Nephron progenitor cell (in vitro differentiated cells): ENCODE measurements at regions not wholly inside any gene's neighbourhood (a gene's known extent, or its start where the extent isn't known, plus 50 kb on each side); places are given as distances from the start of the nearest gene placed in this dataset.
A peak's percentile ranks its signal among the peaks of the same experiment; 100 is the strongest.

ENCODE experiments used
- DNase-seq: peaks from one replicate; pipeline ENCODE4 v3.0.0; 2021
- H3K27ac Mint-ChIP-seq: 2 replicates; pipeline ENCODE4 v1.8.0; 2021; ENCODE audit warnings: mild to moderate bottlenecking, moderate library complexity, mixed read lengths
- H3K27me3 Mint-ChIP-seq: 2 replicates; pipeline ENCODE4 v1.8.0; 2021; ENCODE audit warnings: mild to moderate bottlenecking, low read depth, mixed read lengths; ENCODE audit not compliant: poor library complexity
- H3K36me3 Mint-ChIP-seq: 2 replicates; pipeline ENCODE4 v1.8.0; 2021; ENCODE audit warnings: low read depth, mixed read lengths
- H3K4me1 Mint-ChIP-seq: 2 replicates; pipeline ENCODE4 v1.8.0; 2021; ENCODE audit warnings: mixed read lengths
- H3K4me3 Mint-ChIP-seq: 2 replicates; pipeline ENCODE4 v1.8.0; 2021; ENCODE audit warnings: mild to moderate bottlenecking, moderate library complexity, mixed read lengths
- H3K9me3 Mint-ChIP-seq: 2 replicates; pipeline ENCODE4 v1.8.0; 2021; ENCODE audit warnings: mild to moderate bottlenecking, moderate library complexity, mixed read lengths
- CTCF ChIP-seq: fragments of 200-600 bp; sonication (generic); IDR thresholded peaks from 2 replicates; pipeline ENCODE4 v1.5.0; 2021; ENCODE audit warnings: antibody characterized with exemption

GRCh38 chr5:27475063-27475462 is 436.7 kb upstream of the CDH9 start:
- peaks cover 53% of the 10 kb centered on the region for H3K36me3 Mint-ChIP-seq
- no peak overlapping the region for H3K27ac Mint-ChIP-seq
- TF ChIP-seq CTCF: no peak
- peaks cover 57% of the 10 kb centered on the region for H3K9me3 Mint-ChIP-seq
- no peak overlapping the region for H3K4me3 Mint-ChIP-seq
- DNase-seq: no peak
- H3K27me3 Mint-ChIP-seq: no peaks in the 10 kb centered on the region
- peaks cover 6% of the 10 kb centered on the region for H3K4me1 Mint-ChIP-seq

DNA sequence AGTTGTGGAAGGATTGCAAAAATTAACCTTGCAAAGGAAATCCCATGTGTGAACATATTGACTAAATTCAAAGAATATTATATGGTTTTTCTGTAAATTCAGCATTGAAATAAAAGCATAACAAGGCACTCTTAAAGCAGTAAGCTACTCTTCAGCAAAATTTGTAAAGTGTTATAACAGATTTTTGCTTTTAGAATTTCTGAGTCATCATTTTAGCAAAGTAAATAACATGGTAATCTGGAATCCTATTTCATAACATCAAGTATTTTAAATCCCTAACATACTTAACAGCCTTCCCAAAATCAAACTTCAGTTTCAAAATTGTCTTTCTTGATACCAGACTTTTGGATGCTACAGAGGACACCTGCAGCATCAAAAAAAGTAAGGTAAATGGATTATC is 436.0 kb upstream of the CDH9 start:
- peaks cover 6% of the 10 kb centered on the region for H3K4me1 Mint-ChIP-seq
- H3K4me3 Mint-ChIP-seq: no peak overlapping the region
- peaks cover 57% of the 10 kb centered on the region for H3K9me3 Mint-ChIP-seq
- H3K36me3 Mint-ChIP-seq: peaks cover 53% of the 10 kb centered on the region
- TF ChIP-seq CTCF: no peak
- no peak overlapping the region for H3K27ac Mint-ChIP-seq
- no peak for DNase-seq
- H3K27me3 Mint-ChIP-seq: no peaks in the 10 kb centered on the region

GRCh38 chr5:27474047-27474309 is 435.6 kb upstream of the CDH9 start:
- Mint-ChIP-seq H3K4me1 (peaks cover 6% of the 10 kb centered on the region), H3K9me3 (peaks cover 57% of the 10 kb centered on the region), H3K4me3 (peak overlapping the region; percentile 86), H3K27ac (no peak overlapping the region), H3K27me3 (no peaks in the 10 kb centered on the region), H3K36me3 (peaks cover 50% of the 10 kb centered on the region)
- no peak for DNase-seq
- no peak for TF ChIP-seq CTCF

- no peak overlapping the region for H3K27ac Mint-ChIP-seq
- peaks cover 48% of the 10 kb centered on the region for H3K36me3 Mint-ChIP-seq
- H3K4me1 Mint-ChIP-seq: peaks cover 6% of the 10 kb centered on the region
- no peak for DNase-seq
- H3K9me3 Mint-ChIP-seq: peaks cover 57% of the 10 kb centered on the region
- no peak for TF ChIP-seq CTCF
- peak overlapping the region; percentile 86 for H3K4me3 Mint-ChIP-seq
- H3K27me3 Mint-ChIP-seq: no peaks in the 10 kb centered on the region
Measured at GRCh38 chr5:27473307-27474046, 435.1 kb upstream of the CDH9 start.

DNA sequence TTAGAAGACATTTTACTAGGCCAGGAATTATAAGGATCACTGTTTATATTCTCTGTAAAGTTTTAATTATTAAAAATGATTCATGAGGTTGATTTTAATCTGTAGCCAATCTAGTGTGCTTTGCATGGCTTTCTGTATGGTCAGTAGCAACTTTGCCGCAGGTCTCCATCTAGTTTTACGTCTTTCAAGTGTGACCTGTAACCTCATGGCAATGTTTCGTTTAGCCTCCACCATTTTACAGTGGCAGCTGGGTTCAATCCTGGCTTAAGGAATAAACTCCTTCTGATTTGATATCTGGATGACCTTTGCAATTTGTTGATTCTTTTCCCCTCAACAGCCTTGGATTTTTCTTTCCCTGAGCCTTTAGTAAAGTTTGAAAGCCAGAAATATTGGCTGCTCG is 434.5 kb upstream of the CDH9 start:
- peaks cover 52% of the 10 kb centered on the region for H3K9me3 Mint-ChIP-seq
- H3K4me1 Mint-ChIP-seq: peaks cover 6% of the 10 kb centered on the region
- peak overlapping the region; percentile 97 for H3K27ac Mint-ChIP-seq
- H3K36me3 Mint-ChIP-seq: peaks cover 42% of the 10 kb centered on the region
- H3K27me3 Mint-ChIP-seq: no peaks in the 10 kb centered on the region
- TF ChIP-seq CTCF: no peak
- H3K4me3 Mint-ChIP-seq: peak overlapping the region; percentile 86
- no peak for DNase-seq
